HS-27A (cell line): ENCODE measurements at regions not wholly inside any gene's neighbourhood (a gene's known extent, or its start where the extent isn't known, plus 50 kb on each side); places are given as distances from the start of the nearest gene placed in this dataset.
A peak's percentile ranks its signal among the peaks of the same experiment; 100 is the strongest.
"Not testable (repeated sequence)": the region's sequence is repeated elsewhere in the genome, so short reads cannot be mapped to it uniquely, and the experiment has no call there.

Experiments
- DNase-seq: peaks from one replicate; pipeline ENCODE4 v3.0.0-alpha.2; 2012; ENCODE audit warnings: low read depth, missing footprints

- DNase-seq, result no peak
These were observed 680.4 kb upstream of the SPRY2 start for GRCh38 chr13:81021284-81021840.

GRCh38 chr13:81020010-81020409 lies 679.1 kb upstream of the SPRY2 start:
- DNase-seq, result no peak

GRCh38 chr13:81018936-81019335 lies 678.0 kb upstream of the SPRY2 start:
- DNase-seq, result no peak

GRCh38 chr13:81017513-81018152 lies 676.7 kb upstream of the SPRY2 start:
- DNase-seq, result peak; percentile 1

GRCh38 chr13:81012031-81012430 lies 671.1 kb upstream of the SPRY2 start:
- no peak for DNase-seq

GRCh38 chr13:81001828-81002385 lies 661.0 kb upstream of the SPRY2 start:
- DNase-seq, result no peak

GRCh38 chr13:80998603-80999002 lies 657.7 kb upstream of the SPRY2 start:
- DNase-seq, result not testable (repeated sequence)

- no peak for DNase-seq
These were observed 648.8 kb upstream of the SPRY2 start for GRCh38 chr13:80989747-80990146.

GRCh38 chr13:80989241-80989640 lies 648.3 kb upstream of the SPRY2 start:
- no peak for DNase-seq

GRCh38 chr13:80988391-80989151 lies 647.6 kb upstream of the SPRY2 start:
- no peak for DNase-seq

GRCh38 chr13:80979035-80979641 lies 638.2 kb upstream of the SPRY2 start:
- peak; percentile 4 for DNase-seq

- DNase-seq, result no peak
These were observed 636.2 kb upstream of the SPRY2 start for GRCh38 chr13:80977168-80977567.

GRCh38 chr13:80975903-80976302 lies 635.0 kb upstream of the SPRY2 start:
- DNase-seq, result no peak

- DNase-seq, result no peak
These were observed 632.8 kb upstream of the SPRY2 start for GRCh38 chr13:80973721-80974120.

- no peak for DNase-seq
These were observed 632.0 kb upstream of the SPRY2 start for GRCh38 chr13:80972857-80973478.

- no peak for DNase-seq
These were observed 624.2 kb upstream of the SPRY2 start for GRCh38 chr13:80965097-80965496.

GRCh38 chr13:80962855-80963254 lies 621.9 kb upstream of the SPRY2 start:
- no peak for DNase-seq

- no peak for DNase-seq
These were observed 621.2 kb upstream of the SPRY2 start for GRCh38 chr13:80962173-80962572.

- DNase-seq, result no peak
These were observed 616.2 kb upstream of the SPRY2 start for GRCh38 chr13:80957019-80957655.

- DNase-seq, result no peak
These were observed 614.6 kb upstream of the SPRY2 start for GRCh38 chr13:80955501-80955900.

GRCh38 chr13:80952158-80952557 lies 611.2 kb upstream of the SPRY2 start:
- no peak for DNase-seq
